Ureter (tissue), 1 donor: ENCODE measurements at regions not wholly inside any gene's neighbourhood (a gene's known extent, or its start where the extent isn't known, plus 50 kb on each side); places are given as distances from the start of the nearest gene placed in this dataset.

Source experiments
- DNase-seq: peaks from one replicate; pipeline ENCODE4 v3.0.0-alpha.2; 2020; ENCODE audit warnings: low spot score
- donor health status: DM: yes; HTN: yes; CAD: no.

DNA sequence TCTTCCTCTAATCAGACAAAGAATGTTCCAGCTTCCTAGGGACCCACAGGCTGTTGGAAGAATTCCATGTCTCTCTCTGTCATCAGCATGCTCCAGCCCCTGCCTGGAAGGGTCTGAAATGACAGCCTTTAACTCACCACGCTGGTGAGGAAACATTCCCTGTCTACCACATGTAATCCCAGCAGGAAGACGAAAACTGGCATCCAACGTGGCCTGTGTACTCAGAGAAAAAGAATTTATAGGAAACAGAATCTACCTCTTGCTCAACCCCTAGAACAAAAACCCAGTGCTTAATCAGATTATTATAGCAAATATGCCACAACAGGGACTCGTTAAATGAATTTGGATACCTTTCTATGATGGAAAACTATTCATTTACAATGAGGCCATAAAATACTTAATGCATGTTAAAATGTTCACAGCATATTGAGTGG is 147.3 kb upstream of the FOXF1 start:
- DNase-seq: peak; percentile 60

DNA sequence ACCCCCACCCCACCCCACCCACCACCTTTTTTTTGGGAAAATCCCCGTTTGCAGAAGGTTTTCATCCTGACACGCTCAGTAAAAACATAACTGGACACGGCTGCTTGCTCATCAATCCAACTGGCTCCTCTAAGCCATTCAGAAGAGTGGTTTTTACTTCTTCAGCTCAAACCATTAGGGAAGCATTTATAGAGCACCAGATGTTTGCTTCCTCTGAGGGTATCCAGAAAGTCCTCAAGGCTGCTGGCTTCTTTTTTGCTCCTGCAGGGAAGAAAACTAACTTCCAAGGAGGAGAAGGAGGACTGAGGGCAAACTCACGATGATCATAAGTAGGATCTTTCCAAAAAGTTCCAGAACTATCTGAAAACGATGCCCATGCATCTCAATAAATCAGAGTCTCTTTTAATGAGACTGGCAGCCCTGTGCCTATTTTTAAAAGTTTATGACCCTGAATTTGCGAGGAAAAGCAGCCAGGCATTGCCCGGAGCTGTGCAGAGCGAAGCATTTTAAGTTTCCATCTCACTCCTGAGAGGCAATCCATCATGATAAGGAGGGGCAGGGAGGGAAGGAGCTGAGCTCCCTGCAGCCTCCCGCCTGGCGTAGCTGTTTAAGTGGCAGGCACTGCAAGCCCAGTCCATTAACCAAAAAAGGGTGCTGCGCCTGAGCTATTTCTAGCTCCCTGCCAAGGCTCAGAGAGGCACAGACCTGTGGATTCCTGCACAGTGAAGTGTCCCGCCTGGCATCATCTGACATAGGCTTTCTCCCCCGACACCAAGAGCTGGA is 146.3 kb upstream of the FOXF1 start:
- DNase-seq: peak; percentile 71

DNA sequence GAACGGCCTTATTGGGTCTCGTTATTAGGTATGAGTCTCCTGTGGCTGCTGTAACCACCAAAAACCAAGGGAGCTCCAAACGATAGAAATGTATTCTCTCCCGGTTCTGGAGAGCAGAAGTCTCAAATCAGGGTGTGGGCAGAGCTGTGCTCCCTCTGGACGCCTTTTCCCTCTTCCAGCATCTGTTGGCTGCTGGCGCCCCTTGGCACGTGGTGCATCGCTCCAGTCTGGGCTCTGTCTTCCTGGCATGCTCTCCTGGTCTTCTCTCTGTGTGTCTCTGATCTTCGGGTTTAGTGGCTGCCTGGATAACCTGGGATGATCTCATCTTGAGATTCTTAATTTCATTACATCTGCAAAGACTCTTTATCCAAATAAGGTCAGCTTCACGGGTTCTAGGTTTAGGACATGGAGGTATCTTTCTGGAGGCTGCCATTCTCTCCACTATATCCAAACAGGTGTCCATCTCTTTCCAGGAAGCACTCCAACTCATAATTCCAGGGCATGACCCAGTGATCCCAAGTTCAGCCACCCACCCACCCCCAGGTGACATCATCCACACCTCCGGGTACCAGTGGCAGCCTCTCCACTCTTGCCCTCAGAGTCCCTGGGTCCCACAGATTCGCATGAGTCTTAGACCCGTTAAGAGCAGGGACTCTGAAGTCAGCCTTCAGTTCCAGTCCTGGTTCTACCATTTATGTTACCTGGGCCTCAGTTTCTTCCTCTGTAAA is 145.5 kb upstream of the FOXF1 start:
- DNase-seq: no peak

DNA sequence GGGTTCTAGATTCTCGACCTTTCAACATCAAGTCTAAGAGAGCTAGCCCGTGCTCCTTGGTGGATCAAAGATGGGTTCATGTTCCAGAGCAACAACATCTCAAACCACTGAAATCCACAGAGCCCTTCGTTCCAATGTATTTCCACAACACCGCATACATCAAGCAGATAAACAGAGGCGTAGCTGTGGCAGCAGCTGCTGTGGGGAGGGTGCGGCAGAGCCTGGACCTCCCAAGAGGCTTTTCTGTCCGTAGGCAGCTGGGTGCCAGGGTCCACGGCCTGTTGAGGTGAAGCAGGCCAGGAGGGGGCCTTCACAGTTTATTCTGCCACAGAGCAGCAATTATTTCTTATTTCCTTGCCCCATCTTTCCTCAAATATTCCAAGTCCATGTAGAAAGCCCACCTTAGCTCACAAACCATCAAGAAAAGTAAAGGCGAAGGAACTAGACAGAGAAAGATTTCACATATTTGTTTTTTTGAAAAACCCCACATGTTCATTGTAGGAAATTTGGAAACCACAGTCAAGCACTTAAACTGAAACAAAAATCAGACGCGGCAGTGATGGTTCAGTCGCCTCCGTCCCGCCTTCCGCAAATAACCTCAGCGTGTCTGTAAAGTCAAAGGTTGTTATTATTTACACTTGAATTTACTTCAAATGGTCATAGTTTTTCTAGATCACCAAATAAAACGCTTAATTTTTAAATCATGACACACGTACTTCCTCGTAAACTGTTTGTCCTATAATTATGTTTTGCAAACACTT is 144.6 kb upstream of the FOXF1 start:
- DNase-seq: no peak

DNA sequence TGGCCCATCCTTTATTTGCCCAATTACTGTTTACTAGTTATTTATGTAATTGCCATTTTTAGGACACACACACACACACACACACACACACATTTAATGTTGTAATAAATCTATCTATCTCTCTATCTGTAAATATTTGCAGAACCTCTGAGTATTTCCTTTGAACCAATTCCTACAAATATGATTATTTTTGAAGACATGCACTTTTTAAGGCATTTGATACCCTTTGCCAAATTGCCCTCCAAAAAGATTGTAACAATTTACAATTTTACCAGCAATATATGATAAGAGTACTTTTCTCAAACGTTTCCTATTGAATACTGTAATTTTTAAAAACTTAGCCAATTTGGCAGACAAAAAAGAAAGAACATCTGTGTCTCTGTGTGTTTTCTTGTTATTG is 143.8 kb upstream of the FOXF1 start:
- DNase-seq: no peak

DNA sequence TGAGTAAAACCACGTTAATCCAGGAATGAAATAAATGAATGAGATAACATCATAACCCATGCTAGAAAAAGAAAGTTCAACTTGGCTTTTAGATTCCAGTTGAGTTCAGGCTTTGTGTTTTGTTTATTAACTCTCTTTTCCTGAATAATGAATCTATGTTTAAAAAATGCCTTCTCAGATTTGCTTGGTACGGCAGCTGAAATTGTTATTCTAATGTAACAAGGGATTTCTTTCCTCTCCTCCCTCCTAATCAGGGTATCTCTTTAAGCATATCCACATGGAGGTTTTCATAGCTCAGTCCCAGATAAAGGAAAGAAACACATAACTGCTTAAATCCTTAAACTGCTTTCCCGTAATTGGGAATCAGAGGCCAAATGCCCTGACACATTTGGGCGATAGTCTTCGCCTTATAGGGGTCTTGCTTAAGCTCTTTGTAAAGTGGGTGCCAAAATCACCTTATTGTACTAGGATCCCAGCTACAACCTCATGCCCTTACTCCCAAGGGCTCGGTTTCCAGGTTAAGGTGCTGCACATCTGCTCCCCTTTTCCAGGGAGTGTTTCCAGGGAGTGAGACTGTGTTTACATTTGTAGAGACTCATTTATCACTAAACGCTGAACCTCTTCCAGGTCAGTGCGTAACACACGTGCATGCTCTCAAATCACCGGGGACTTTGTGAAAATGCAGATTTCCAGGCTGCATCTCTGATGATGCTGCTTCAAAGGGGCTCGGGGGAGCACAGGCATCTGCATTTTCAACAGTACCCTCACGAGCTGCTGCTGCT is 142.8 kb upstream of the FOXF1 start:
- no peak for DNase-seq

- no peak for DNase-seq
Observed at GRCh38 chr16:86368261-86368660, 142.1 kb upstream of the FOXF1 start.

DNA sequence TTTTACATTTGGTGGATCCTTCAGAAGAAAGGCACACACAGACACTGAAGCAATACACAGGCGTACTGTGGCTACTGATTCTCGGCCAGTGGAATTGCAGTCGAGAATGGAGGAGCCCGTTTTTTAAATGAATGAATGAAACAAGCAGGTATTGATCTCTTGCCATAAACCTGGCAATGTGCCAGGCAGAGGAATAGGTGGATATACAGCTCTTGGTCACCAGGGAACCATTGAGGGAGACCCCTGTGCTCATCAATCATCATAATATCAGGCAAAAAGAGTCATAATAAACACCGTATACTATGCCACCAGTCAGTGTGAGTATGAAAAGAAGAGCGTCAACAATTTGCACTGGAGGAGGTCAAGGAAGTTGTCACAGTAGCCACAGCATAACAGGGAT is 140.3 kb upstream of the FOXF1 start:
- no peak for DNase-seq

DNA sequence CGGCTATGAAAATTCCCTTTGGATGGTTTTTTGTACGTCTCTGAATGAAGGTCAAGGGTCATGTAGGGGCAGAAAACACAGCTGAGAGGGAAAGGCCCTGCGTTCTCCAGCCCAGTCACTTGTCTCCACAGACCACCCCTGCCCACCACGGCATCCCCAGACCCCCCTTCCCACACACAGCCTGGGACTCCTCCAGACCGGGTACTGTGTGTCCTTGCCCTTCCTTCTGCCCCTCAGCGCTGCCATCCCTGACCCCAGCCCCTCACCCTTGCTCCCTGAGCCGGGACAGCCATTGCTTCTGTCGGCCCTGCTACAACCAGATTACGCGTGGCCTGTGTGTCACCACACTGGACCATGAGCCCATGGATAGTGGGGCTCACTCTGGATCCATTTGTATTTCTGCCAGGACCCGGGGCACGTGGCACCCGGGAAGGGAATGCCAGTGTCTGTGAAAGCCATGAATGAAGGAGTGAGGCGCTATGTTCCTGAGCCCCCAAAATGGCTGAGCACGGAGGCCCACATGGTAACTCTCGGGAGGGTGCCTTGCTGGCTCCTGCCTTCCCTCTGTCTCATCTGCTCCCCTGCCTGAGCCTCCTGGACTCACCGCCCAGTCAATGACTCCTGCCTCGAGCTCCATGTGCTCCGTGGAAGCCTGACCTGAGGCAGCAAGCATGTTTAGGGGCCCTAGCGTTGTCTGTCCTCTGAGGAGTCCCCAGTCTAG is 139.1 kb upstream of the FOXF1 start:
- DNase-seq: no peak

DNA sequence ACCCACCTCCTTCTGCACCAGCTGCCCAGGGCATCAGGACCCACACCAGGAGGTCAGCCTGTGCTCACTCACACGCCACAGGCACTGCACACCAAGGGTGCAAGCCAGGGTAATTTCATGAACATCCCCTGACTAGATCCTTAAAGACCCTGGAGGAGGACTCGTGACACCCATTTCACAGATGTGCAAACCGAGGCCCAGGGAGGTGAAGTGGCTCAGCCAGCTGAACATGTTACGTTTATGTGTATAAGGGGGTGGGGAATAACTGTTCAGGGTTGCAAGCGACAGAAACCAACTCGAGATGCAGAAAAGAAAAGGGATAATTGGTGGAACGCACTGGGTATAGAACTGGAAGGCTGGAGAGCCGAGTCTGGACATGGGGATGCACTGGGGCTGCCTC is 138.1 kb upstream of the FOXF1 start:
- no peak for DNase-seq

GRCh38 chr16:86373276-86373901 is 136.9 kb upstream of the FOXF1 start:
- no peak for DNase-seq

DNA sequence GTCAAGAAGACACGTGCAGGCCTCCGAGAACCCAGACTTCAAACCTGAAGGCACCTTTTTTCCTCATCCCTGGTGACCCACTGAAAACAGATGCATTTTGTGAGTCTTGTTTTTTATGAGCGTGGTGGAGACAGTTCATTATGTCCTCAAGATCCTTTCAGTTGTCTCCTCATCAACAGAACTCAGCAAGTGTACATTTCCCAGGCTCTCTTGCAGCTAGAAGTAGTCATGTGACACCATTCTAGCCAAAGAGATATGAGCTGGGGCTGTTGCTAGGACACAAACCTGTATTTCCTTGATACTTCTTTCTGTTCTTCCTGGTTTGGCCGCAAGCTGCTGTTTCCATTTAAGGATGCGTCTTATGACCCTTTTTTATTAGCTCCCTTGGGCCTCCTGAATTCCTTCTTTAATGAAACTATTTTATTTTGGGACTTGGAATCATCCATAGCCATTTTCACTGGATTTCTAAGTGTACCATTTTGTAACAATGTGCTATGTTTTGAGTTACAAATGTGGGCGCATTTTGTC is 135.7 kb upstream of the FOXF1 start:
- no peak for DNase-seq

DNA sequence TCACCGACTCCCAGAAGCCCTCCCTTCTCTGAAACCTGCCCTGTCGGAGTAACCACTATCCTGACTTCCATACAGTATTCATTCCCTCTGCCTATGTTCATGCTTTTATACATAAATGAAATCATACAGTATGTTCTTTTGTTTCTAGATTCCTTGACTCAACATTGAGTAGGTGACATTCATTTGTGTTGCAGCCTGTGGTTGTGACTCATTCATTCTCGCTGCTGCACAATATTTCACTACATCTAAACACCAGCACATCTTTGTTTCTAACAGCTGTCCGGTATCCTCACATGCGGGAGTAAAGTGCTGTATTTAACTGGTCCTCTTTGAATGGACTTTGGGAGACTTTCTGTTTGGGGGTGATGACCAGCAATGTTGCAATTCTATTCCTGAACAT is 135.0 kb upstream of the FOXF1 start:
- no peak for DNase-seq

- no peak for DNase-seq
Observed at GRCh38 chr16:86375851-86376250, 134.5 kb upstream of the FOXF1 start.

DNA sequence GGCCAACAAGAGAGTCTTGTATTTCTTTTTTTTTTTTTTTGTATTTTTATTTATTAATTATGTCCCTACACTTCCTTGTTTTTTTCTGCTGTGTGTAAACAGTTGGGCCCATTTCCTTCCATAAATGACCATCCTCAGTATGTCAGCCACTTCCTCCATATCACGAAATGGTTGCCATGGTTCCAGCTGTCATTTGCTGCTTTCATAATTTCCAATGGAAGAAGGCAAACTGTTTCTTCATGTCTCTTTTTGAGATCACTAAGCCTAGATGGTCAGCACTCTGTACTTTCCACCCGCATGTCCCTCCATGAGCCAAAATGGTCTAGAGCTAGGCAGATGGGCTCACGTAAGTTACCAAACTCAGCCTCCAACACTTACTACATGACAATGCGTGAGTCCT is 133.5 kb upstream of the FOXF1 start:
- no peak for DNase-seq

- DNase-seq: no peak
Observed at GRCh38 chr16:86377251-86378022, 132.9 kb upstream of the FOXF1 start.

DNA sequence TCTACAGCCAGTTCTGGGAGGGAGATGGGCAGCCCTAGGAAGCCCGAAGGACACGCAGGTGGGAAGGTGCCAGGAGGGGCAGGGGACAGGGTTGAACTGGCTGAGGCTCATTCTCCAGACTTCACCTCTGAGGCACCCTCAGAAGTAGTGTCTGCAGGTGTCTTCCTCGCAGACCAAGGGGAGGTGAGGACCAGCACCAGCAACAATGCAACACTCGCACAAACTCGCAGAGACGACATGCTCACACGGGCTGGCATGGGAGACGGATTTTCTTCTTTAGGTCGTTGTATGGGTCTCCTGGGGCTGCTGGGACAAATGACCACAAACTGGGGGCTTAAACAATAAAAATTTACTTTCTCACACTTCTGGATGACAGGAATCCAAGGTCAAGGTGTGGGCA is 132.2 kb upstream of the FOXF1 start:
- no peak for DNase-seq

- no peak for DNase-seq
Observed at GRCh38 chr16:86378831-86379504, 131.4 kb upstream of the FOXF1 start.

DNA sequence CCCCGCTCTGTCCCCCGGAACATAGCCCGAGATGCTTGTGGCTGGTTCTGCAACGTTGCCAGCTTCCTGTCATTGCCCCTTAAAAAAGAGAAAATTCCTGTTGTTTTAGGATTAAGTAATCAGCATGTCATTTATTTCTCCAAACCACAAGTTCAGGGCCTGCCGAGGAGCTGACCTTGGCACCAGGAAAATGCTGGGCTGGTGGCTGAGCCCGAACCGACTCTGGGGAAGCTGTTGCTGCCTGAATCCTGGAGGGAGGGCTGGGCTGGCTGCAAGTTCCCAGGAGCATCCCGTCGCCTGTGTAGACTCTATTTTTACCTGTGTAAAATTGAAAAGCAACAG is 130.9 kb upstream of the FOXF1 start:
- no peak for DNase-seq
